GM18907 (cell line): ENCODE measurements at regions not wholly inside any gene's neighbourhood (a gene's known extent, or its start where the extent isn't known, plus 50 kb on each side); places are given as distances from the start of the nearest gene placed in this dataset.

ENCODE experiments used
- ATAC-seq: cut with Tn5 transposase; IDR thresholded peaks from one replicate; pipeline ENCODE4 v1.9.1; 2021; ENCODE audit warnings: mild to moderate bottlenecking, moderate library complexity; ENCODE audit not compliant: unreplicated experiment

GRCh38 chrX:43005561-43005960 is 227.6 kb upstream of the PPP1R2C start:
- ATAC-seq: no peak

- ATAC-seq: no peak
Measured at GRCh38 chrX:43008356-43008755, 230.4 kb upstream of the PPP1R2C start.

GRCh38 chrX:43016021-43016420 is 238.1 kb upstream of the PPP1R2C start:
- ATAC-seq: no peak

- no peak for ATAC-seq
Measured at GRCh38 chrX:43018031-43018430, 240.1 kb upstream of the PPP1R2C start.

- ATAC-seq: no peak
Measured at GRCh38 chrX:43019021-43019420, 241.1 kb upstream of the PPP1R2C start.

- ATAC-seq: no peak
Measured at GRCh38 chrX:43025806-43026315, 247.9 kb upstream of the PPP1R2C start.

GRCh38 chrX:43064096-43064495 is 286.1 kb upstream of the PPP1R2C start:
- ATAC-seq: no peak

GRCh38 chrX:43065978-43066377 is 288.0 kb upstream of the PPP1R2C start:
- no peak for ATAC-seq

- ATAC-seq: no peak
Measured at GRCh38 chrX:43068639-43069038, 290.7 kb upstream of the PPP1R2C start.

- ATAC-seq: no peak
Measured at GRCh38 chrX:43083016-43083415, 305.1 kb upstream of the PPP1R2C start.

- ATAC-seq: no peak
Measured at GRCh38 chrX:43087830-43088229, 309.9 kb upstream of the PPP1R2C start.

- no peak for ATAC-seq
Measured at GRCh38 chrX:43096830-43097229, 318.9 kb upstream of the PPP1R2C start.

- ATAC-seq: no peak
Measured at GRCh38 chrX:43106009-43106408, 328.0 kb upstream of the PPP1R2C start.

GRCh38 chrX:43108828-43109227 is 330.9 kb upstream of the PPP1R2C start:
- ATAC-seq: no peak

GRCh38 chrX:43121637-43122036 is 343.7 kb upstream of the PPP1R2C start:
- no peak for ATAC-seq

GRCh38 chrX:43139645-43140044 is 361.7 kb upstream of the PPP1R2C start:
- ATAC-seq: no peak

GRCh38 chrX:43140582-43140981 is 362.6 kb upstream of the PPP1R2C start:
- ATAC-seq: no peak

GRCh38 chrX:43141885-43142284 is 363.9 kb upstream of the PPP1R2C start:
- no peak for ATAC-seq

GRCh38 chrX:43148305-43148704 is 370.3 kb upstream of the PPP1R2C start:
- ATAC-seq: no peak

- ATAC-seq: no peak
Measured at GRCh38 chrX:43165343-43165920, 387.5 kb upstream of the PPP1R2C start.

GRCh38 chrX:43166874-43167273 is 388.9 kb upstream of the PPP1R2C start:
- ATAC-seq: no peak

GRCh38 chrX:43175434-43175833 is 397.5 kb upstream of the PPP1R2C start:
- ATAC-seq: no peak

- no peak for ATAC-seq
Measured at GRCh38 chrX:43176686-43177085, 398.7 kb upstream of the PPP1R2C start.
